ENCODE measurements at regions not wholly inside any gene's neighbourhood (a gene's known extent, or its start where the extent isn't known, plus 50 kb on each side); places are given as distances from the start of the nearest gene placed in this dataset.

- no peak for ATAC-seq
- in situ Hi-C loops (cut with MboI; ENCODE audit: low sequenced_read_pairs in 4 of 4), result loop anchor here in 2 of 4 donors (10.0 to 25.0 kb wide), 2 partner anchors 161 to 348 kb away; no protein-coding TSS in a partner anchor
These were observed 90.6 kb downstream of the AREG start for GRCh38 chr4:74535512-74535911.

GRCh38 chr4:74536557-74536956 lies 91.6 kb downstream of the AREG start:
- Histone ChIP-seq H3K36me3 (no peaks in the 10 kb centered on the region), H3K27me3 (no peaks in the 10 kb centered on the region), H3K9me3 (no peaks in the 10 kb centered on the region), H3K4me3 (no peak overlapping the region), H3K27ac (no peak overlapping the region), H3K4me1 (no peaks in the 10 kb centered on the region)
- TF ChIP-seq POLR2A (IDR thresholded peaks at IDR 0.05), result no peak
- intact Hi-C loops (cut with DNase I; ENCODE audit: low total_unique reads), result no loop called here
- in situ Hi-C loops (cut with MboI; ENCODE audit: low sequenced_read_pairs in 4 of 4), result loop anchor here in 2 of 4 donors (10.0 to 25.0 kb wide), 2 partner anchors 162 to 349 kb away; no protein-coding TSS in a partner anchor
- ATAC-seq (no peak), DNase-seq (no peak)

More at GRCh38 chr4:74535512-74535911, 90.6 kb downstream of the AREG start:
- no peak for TF ChIP-seq POLR2A (IDR thresholded peaks at IDR 0.05)
- Histone ChIP-seq H3K27ac (no peak overlapping the region), H3K4me3 (no peak overlapping the region), H3K9me3 (no peaks in the 10 kb centered on the region), H3K4me1 (no peaks in the 10 kb centered on the region), H3K36me3 (no peaks in the 10 kb centered on the region), H3K27me3 (no peaks in the 10 kb centered on the region)
- intact Hi-C loops (cut with DNase I; ENCODE audit: low total_unique reads), result no loop called here
- no peak for DNase-seq

GRCh38 chr4:74537459-74537858 lies 92.5 kb downstream of the AREG start:
- Histone ChIP-seq H3K4me1 (no peaks in the 10 kb centered on the region), H3K27me3 (no peaks in the 10 kb centered on the region), H3K4me3 (no peak overlapping the region), H3K9me3 (no peaks in the 10 kb centered on the region), H3K27ac (no peak overlapping the region), H3K36me3 (no peaks in the 10 kb centered on the region)
- no peak for DNase-seq
- in situ Hi-C loops (cut with MboI; ENCODE audit: low sequenced_read_pairs in 4 of 4), result loop anchor here in 2 of 4 donors (10.0 to 25.0 kb wide), 2 partner anchors 163 to 350 kb away; no protein-coding TSS in a partner anchor
- no peak for ATAC-seq
- intact Hi-C loops (cut with DNase I; ENCODE audit: low total_unique reads), result no loop called here
- no peak for TF ChIP-seq CTCF (IDR thresholded peaks at IDR 0.05 in 4 of 5, conservative IDR thresholded peaks at IDR 0.05 in 1 of 5)
- TF ChIP-seq POLR2A (IDR thresholded peaks at IDR 0.05), result no peak

- Histone ChIP-seq H3K27me3 (no peaks in the 10 kb centered on the region), H3K36me3 (no peaks in the 10 kb centered on the region), H3K27ac (no peak overlapping the region), H3K4me3 (no peak overlapping the region), H3K9me3 (no peaks in the 10 kb centered on the region), H3K4me1 (no peaks in the 10 kb centered on the region)
- DNase-seq (no peak), ATAC-seq (no peak)
- TF ChIP-seq CTCF (IDR thresholded peaks at IDR 0.05 in 4 of 5, conservative IDR thresholded peaks at IDR 0.05 in 1 of 5) (no peak), POLR2A (IDR thresholded peaks at IDR 0.05) (no peak)
- in situ Hi-C loops (cut with MboI; ENCODE audit: low sequenced_read_pairs in 4 of 4), result loop anchor here in 2 of 4 donors (10.0 to 25.0 kb wide), 2 partner anchors 164 to 352 kb away; no protein-coding TSS in a partner anchor
- intact Hi-C loops (cut with DNase I; ENCODE audit: low total_unique reads), result no loop called here
These were observed 94.3 kb downstream of the AREG start for GRCh38 chr4:74539044-74539790.

- no peaks in the 10 kb centered on the region for H3K4me1 ChIP-seq
- in situ Hi-C loops (cut with MboI; ENCODE audit: low sequenced_read_pairs in 4 of 4), result loop anchor here in 1 of 4 donors (25.0 kb wide), 1 partner anchor 353 kb away; no protein-coding TSS in a partner anchor
- no peak for ATAC-seq
- no peak overlapping the region for H3K27ac ChIP-seq
- no peaks in the 10 kb centered on the region for H3K36me3 ChIP-seq
- intact Hi-C loops (cut with DNase I; ENCODE audit: low total_unique reads), result no loop called here
- DNase-seq, result no peak
- no peak overlapping the region for H3K4me3 ChIP-seq
- TF ChIP-seq POLR2A (IDR thresholded peaks at IDR 0.05) (no peak), CTCF (IDR thresholded peaks at IDR 0.05 in 4 of 5, conservative IDR thresholded peaks at IDR 0.05 in 1 of 5) (no peak)
- no peaks in the 10 kb centered on the region for H3K27me3 ChIP-seq
- H3K9me3 ChIP-seq, result no peaks in the 10 kb centered on the region
These were observed 95.3 kb downstream of the AREG start for GRCh38 chr4:74540193-74540592.
